Upper lobe of left lung (tissue), 6 donors: ENCODE measurements at regions not wholly inside any gene's neighbourhood (a gene's known extent, or its start where the extent isn't known, plus 50 kb on each side); places are given as distances from the start of the nearest gene placed in this dataset.

Experiments used
- ATAC-seq, 2 donors: fragments of 200-7000 bp; cut with Tn5 transposase; one replicate each; pipeline ENCODE4 v1.9.1; 2022; ENCODE audit warnings: mild to moderate bottlenecking in 2 of 2, moderate library complexity in 2 of 2; ENCODE audit not compliant: low FRiP score in 2 of 2
- DNase-seq, 2 donors: peaks; one replicate each; pipeline ENCODE4 v3.0.0-alpha.2; 2019 to 2020
- H3K27ac ChIP-seq, 4 donors: fragments of 200-600 bp; sonication (generic); one replicate each; pipeline ENCODE4 v1.5.1; 2016 to 2019
- H3K27me3 ChIP-seq, 4 donors: fragments of 200-600 bp; sonication (generic); one replicate each; pipeline ENCODE4 v1.5.1; 2017 to 2019
- H3K36me3 ChIP-seq, 4 donors: fragments of 200-600 bp; sonication (generic); one replicate each; pipeline ENCODE4 v1.5.1; 2016 to 2019
- H3K4me1 ChIP-seq, 4 donors: fragments of 200-600 bp; sonication (generic); one replicate each; pipeline ENCODE4 v1.5.1; 2018 to 2019
- H3K4me3 ChIP-seq, 4 donors: fragments of 200-600 bp; sonication (generic); one replicate each; pipeline ENCODE4 v1.5.1; 2017 to 2019; ENCODE audit warnings: mild to moderate bottlenecking in 2 of 4, moderate library complexity in 1 of 4
- H3K9me3 ChIP-seq, 4 donors: fragments of 200-600 bp; sonication (generic); one replicate each; pipeline ENCODE4 v1.5.1; 2018 to 2019
- CTCF ChIP-seq, 6 experiments: fragments of 450-650 bp in 4 of 6; fragments of 200-600 bp in 2 of 6; sonication (generic) in 2 of 6; IDR thresholded peaks; one replicate each; pipeline ENCODE4 v1.5.1; 2016 to 2019; ENCODE audit warnings: antibody characterized with exemption in 6 of 6
- EP300 ChIP-seq, 4 donors: sonication (generic); formaldehyde crosslinking; IDR thresholded peaks; one replicate each; pipeline ENCODE4 v1.5.1; 2017; ENCODE audit warnings: antibody characterized with exemption in 4 of 4, control low read depth in 2 of 4
- POLR2A ChIP-seq, 4 donors: fragments of 450-650 bp; IDR thresholded peaks; one replicate each; pipeline ENCODE4 v1.5.1; 2016 to 2017; ENCODE audit warnings: antibody characterized with exemption in 4 of 4, mild to moderate bottlenecking in 2 of 4
- POLR2AphosphoS5 ChIP-seq, 2 donors: sonication (generic); formaldehyde crosslinking; IDR thresholded peaks; one replicate each; pipeline ENCODE4 v1.5.1; 2017; ENCODE audit warnings: antibody characterized with exemption in 2 of 2
- WGBS, 2 donors: methylation state at CpG; one replicate each; pipeline ENCODE4 v1.1.5; 2017 to 2018; 5-methylcytosine and 5-hydroxymethylcytosine counted together
- donor health status: DM: no; HTN: no; CAD: no; lungs with moderate emphysema.
- donor health status: DM: no; HTN: yes; CAD: no; lungs with severe emphysema.

GRCh38 chr14:76694106-76694505, 67.2 kb upstream of the VASH1 start:
- H3K27ac ChIP-seq: no peak overlapping the region
- ATAC-seq: no peak
- H3K4me1 ChIP-seq: no peaks in the 10 kb centered on the region
- no peak for DNase-seq
- TF ChIP-seq CTCF (IDR thresholded peaks at IDR 0.05) (no peak), POLR2AphosphoS5 (IDR thresholded peaks at IDR 0.05) (no peak), EP300 (IDR thresholded peaks at IDR 0.05) (no peak)
- H3K36me3 ChIP-seq: no peaks in the 10 kb centered on the region
- 75 to 81% methylated on average over 10 of the region's 10 CpGs for WGBS, 2 donors
- H3K27me3 ChIP-seq: no peaks in the 10 kb centered on the region
- H3K9me3 ChIP-seq: no peaks in the 10 kb centered on the region
- H3K4me3 ChIP-seq: no peak overlapping the region

DNA sequence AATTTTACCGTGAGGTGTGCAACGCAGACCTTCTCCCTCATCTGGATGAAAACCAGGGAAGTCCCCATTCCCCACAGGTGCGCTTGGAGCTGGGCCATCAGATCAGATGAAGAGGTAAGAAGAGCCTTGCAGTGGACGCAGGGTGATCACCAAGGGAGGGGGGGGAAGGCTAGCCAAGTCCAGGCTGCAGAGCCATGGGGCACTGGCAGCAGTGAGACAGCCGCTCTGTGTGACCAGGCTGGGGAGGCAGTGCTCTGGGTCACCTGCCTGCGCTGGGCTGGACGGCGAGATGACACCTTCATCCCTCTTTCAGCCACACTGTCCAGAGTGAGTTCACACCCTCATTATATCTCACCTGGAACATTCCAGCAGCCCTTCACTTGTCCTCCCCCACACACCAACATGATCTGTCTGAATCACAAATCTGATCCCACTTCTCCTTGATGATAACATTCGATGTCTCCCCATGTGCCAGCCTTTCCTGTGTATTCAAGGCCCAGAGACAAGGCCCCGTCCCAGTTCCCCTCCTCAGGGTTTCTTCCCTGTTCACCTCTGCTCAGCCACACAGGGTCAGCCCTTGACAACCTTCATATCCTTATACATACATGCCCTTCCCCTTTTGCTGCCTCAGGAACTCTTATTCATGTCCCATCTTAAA, 65.9 kb upstream of the VASH1 start:
- Histone ChIP-seq H3K27ac (no peak overlapping the region), H3K9me3 (no peaks in the 10 kb centered on the region), H3K27me3 (no peaks in the 10 kb centered on the region), H3K4me3 (no peak overlapping the region), H3K4me1 (no peaks in the 10 kb centered on the region), H3K36me3 (no peaks in the 10 kb centered on the region)
- peak in 1 of 2 donors; percentile 45 for DNase-seq
- TF ChIP-seq CTCF (IDR thresholded peaks at IDR 0.05): no peak
- no peak for TF ChIP-seq POLR2AphosphoS5 (IDR thresholded peaks at IDR 0.05)
- no peak for TF ChIP-seq EP300 (IDR thresholded peaks at IDR 0.05)
- TF ChIP-seq POLR2A (IDR thresholded peaks at IDR 0.05): no peak
- WGBS, 2 donors: 93 to 95% methylated on average over 10 of the region's 10 CpGs
- peak in 1 of 2 donors; percentile 28 for ATAC-seq

- no peak for ATAC-seq
- no peaks in the 10 kb centered on the region for H3K36me3 ChIP-seq
- H3K27me3 ChIP-seq: no peaks in the 10 kb centered on the region
- DNase-seq: no peak
- H3K4me1 ChIP-seq: no peaks in the 10 kb centered on the region
- H3K27ac ChIP-seq: no peak overlapping the region
- no peaks in the 10 kb centered on the region for H3K9me3 ChIP-seq
- H3K4me3 ChIP-seq: no peak overlapping the region
- TF ChIP-seq POLR2AphosphoS5 (IDR thresholded peaks at IDR 0.05): no peak
- TF ChIP-seq CTCF (IDR thresholded peaks at IDR 0.05): no peak
- TF ChIP-seq EP300 (IDR thresholded peaks at IDR 0.05): no peak
- WGBS, 2 donors: 85 to 91% methylated on average over 3 of the region's 3 CpGs
Observed at GRCh38 chr14:76696361-76696760, 64.9 kb upstream of the VASH1 start.

- Histone ChIP-seq H3K27me3 (no peaks in the 10 kb centered on the region), H3K9me3 (no peaks in the 10 kb centered on the region), H3K27ac (no peak overlapping the region), H3K4me3 (no peak overlapping the region), H3K4me1 (no peaks in the 10 kb centered on the region), H3K36me3 (no peaks in the 10 kb centered on the region)
- WGBS, 2 donors: 77 to 79% methylated on average over 5 of the region's 5 CpGs
- TF ChIP-seq POLR2AphosphoS5 (IDR thresholded peaks at IDR 0.05) (no peak), CTCF (IDR thresholded peaks at IDR 0.05) (no peak), EP300 (IDR thresholded peaks at IDR 0.05) (no peak), POLR2A (IDR thresholded peaks at IDR 0.05) (no peak)
- ATAC-seq (no peak), DNase-seq (no peak)
Observed at GRCh38 chr14:76696791-76697190, 64.5 kb upstream of the VASH1 start.

- Histone ChIP-seq H3K4me1 (no peaks in the 10 kb centered on the region), H3K9me3 (no peaks in the 10 kb centered on the region), H3K27ac (no peak overlapping the region), H3K27me3 (no peaks in the 10 kb centered on the region), H3K4me3 (no peak overlapping the region), H3K36me3 (no peaks in the 10 kb centered on the region)
- 70 to 83% methylated on average over 3 to 5 of the region's 5 CpGs for WGBS, 2 donors
- no peak for DNase-seq
- TF ChIP-seq CTCF (IDR thresholded peaks at IDR 0.05) (no peak), POLR2AphosphoS5 (IDR thresholded peaks at IDR 0.05) (no peak), EP300 (IDR thresholded peaks at IDR 0.05) (no peak), POLR2A (IDR thresholded peaks at IDR 0.05) (no peak)
- ATAC-seq: no peak
Observed at GRCh38 chr14:76697246-76697905, 63.9 kb upstream of the VASH1 start.
